ENCODE measurements at regions not wholly inside any gene's neighbourhood (a gene's known extent, or its start where the extent isn't known, plus 50 kb on each side); places are given as distances from the start of the nearest gene placed in this dataset.

DNA sequence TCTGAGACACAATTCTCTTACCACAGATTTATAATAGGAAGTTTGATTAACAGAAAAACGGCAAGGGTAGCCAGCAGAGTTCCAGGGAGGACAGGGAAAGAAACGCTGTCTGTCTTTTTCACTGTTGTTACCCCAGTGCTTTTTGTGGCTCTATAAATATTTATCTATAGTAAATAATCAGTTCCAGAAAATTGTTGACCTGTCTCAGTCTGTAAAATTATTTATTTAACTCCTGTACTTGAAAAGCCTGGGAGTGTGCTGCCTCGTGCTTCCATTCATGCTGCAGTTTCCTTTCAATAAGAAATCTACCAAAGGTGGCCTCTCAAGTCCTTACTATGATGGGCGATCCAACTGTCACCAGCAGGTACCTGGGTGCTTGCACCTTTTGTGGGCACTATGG lies 102.9 kb downstream of the ETAA1 start:
- TF ChIP-seq, protein P1, sequence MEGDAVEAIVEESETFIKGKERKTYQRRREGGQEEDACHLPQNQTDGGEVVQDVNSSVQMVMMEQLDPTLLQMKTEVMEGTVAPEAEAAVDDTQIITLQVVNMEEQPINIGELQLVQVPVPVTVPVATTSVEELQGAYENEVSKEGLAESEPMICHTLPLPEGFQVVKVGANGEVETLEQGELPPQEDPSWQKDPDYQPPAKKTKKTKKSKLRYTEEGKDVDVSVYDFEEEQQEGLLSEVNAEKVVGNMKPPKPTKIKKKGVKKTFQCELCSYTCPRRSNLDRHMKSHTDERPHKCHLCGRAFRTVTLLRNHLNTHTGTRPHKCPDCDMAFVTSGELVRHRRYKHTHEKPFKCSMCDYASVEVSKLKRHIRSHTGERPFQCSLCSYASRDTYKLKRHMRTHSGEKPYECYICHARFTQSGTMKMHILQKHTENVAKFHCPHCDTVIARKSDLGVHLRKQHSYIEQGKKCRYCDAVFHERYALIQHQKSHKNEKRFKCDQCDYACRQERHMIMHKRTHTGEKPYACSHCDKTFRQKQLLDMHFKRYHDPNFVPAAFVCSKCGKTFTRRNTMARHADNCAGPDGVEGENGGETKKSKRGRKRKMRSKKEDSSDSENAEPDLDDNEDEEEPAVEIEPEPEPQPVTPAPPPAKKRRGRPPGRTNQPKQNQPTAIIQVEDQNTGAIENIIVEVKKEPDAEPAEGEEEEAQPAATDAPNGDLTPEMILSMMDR (IDR thresholded peaks at IDR 0.05; ENCODE audit: borderline replicate concordance, control extremely low read depth, extremely low read depth, insufficient read depth, missing control alignments) = no peak
- no peak for DNase-seq (ENCODE audit: low spot score)
- in situ Hi-C loops (cut with MboI; ENCODE audit: low sequenced_read_pairs, unreplicated experiment) = no loop called here

DNA sequence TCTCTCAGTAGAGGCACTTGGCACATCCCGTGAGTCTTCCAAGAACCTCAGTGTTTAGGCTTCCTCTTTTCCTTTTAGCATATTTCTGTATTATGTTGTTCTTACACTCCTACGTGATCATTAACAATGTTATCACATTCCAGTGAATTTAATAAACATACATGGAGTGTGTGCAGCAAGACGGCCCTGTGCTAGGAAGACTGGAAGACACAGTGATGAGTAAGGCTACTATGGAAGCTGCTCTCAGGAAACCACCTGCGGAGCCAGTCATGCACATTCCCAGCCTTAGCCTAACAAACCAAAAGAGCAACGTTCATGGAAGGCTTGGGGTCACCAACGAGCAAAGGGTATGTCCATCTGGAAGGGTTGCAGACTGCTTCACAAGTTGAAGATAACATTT lies 103.4 kb downstream of the ETAA1 start:
- TF ChIP-seq, protein P1 (IDR thresholded peaks at IDR 0.05; ENCODE audit: borderline replicate concordance, control extremely low read depth, extremely low read depth, insufficient read depth, missing control alignments) = no peak
- DNase-seq (ENCODE audit: low spot score) = no peak
- in situ Hi-C loops (cut with MboI; ENCODE audit: low sequenced_read_pairs, unreplicated experiment) = no loop called here

DNA sequence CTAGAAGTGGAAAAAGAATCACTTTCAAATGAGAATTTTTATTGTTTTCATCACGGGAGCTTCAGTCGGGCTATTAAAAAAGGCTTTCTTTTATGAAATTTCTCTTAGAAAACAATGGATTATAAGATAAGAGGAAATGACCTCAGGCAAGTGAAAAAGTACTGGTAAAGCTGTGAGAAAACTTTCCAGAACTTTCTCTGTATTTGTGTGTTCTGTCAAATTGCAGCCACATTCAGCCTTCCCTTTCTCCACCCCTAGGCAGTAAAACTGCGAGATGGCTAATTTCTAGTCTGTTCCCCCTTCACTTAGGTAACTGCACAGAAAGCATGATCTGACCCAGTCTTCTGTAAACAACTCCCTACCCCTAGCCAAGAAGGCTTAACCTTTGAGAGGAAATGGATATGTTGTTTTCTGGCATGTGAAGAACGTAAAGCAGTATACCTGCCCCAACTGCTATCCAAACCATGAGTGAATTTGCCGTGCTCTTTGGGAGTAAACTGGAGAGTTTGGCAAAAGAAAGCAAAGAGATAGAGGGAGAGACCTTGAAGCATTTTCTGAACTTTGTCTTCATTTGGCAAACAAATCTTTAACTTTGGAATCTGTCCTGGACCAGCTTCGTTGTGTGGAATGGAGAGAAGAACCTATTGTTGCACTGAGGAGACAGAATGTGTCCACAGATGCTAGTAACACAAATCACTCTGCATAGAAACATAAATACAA lies 105.4 kb downstream of the ETAA1 start:
- in situ Hi-C loops (cut with MboI; ENCODE audit: low sequenced_read_pairs, unreplicated experiment) = no loop called here
- TF ChIP-seq, protein P1 (IDR thresholded peaks at IDR 0.05; ENCODE audit: borderline replicate concordance, control extremely low read depth, extremely low read depth, insufficient read depth, missing control alignments) = no peak
- DNase-seq (ENCODE audit: low spot score) = no peak

DNA sequence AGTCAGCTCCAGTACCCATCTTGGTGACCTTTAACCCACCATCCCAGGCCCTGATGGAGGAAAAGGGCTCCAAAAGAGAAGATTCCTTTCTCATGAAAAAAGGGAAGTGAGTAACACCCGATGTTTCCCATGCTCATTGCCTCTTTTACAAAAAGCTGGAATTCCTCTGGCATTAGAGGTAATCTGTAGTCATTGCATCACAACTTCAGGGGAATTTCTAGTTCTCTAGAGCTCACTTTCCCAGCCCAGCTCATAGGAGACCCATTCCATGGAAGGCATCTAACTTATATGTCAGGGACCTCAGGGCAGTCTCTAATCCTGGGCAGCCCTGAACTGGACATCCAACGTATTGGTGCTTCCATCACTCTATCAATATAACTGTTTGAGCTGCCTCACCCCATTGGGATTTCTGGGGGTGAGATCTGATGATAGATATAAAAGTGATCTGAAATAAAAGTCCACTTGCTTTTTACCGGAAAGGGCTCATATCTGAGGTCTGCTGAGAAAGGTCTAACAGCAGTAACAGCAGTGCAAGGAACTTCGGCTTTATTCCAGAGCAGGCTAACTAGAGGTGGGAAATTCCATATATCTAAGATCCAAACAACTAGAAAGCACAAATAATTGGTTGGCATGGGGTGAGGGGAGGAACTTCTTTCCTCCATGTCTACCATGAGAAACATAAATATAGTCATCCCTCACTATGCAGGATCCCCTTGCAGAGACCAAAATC lies 106.1 kb downstream of the ETAA1 start:
- in situ Hi-C loops (cut with MboI; ENCODE audit: low sequenced_read_pairs, unreplicated experiment) = no loop called here
- TF ChIP-seq, protein P1 (IDR thresholded peaks at IDR 0.05; ENCODE audit: borderline replicate concordance, control extremely low read depth, extremely low read depth, insufficient read depth, missing control alignments) = no peak
- no peak for DNase-seq (ENCODE audit: low spot score)

DNA sequence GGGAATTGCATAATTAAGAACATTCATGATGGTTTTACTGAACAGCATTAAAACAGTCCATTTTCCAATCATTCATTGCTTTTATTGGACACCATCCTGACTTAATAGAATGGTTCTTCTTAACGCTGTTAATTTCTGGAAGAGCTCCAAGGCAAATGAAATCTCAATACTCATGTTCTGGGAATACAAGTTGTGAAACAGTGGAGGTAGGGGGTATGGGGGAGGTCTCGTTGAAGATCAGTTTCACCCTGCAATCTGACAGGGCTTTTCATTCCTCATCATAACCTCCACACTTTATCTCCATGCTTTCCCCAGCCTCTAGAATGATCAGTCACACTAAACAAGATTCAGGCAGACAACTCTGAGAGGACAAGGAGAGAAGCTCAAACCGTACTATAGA lies 113.6 kb downstream of the ETAA1 start:
- in situ Hi-C loops (cut with MboI; ENCODE audit: low sequenced_read_pairs, unreplicated experiment) = no loop called here
- no peak for DNase-seq (ENCODE audit: low spot score)
- TF ChIP-seq, protein P1 (IDR thresholded peaks at IDR 0.05; ENCODE audit: borderline replicate concordance, control extremely low read depth, extremely low read depth, insufficient read depth, missing control alignments) = no peak

DNA sequence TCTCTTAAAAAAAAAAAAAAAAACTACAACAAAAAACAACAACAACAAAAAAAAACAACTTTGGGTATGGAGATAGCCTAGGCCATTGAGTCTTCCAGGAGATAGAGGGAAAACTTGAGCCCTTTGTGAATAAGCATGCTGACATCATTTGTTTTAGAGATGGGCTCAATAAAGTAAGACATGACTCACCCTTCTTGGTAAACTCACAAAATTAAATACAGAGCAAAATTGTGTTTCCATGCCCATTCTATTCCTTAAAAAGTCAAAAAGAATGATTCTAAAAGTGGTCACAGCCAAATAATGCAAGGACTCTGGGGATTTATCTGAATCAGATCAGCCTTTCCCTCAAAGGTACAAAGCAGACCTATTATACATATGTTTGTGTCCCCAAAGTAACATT lies 117.4 kb downstream of the ETAA1 start:
- TF ChIP-seq, protein P1 (IDR thresholded peaks at IDR 0.05; ENCODE audit: borderline replicate concordance, control extremely low read depth, extremely low read depth, insufficient read depth, missing control alignments) = no peak
- DNase-seq (ENCODE audit: low spot score) = no peak
- in situ Hi-C loops (cut with MboI; ENCODE audit: low sequenced_read_pairs, unreplicated experiment) = no loop called here

Data from GM13976 (cell line).